ENCODE measurements at regions not wholly inside any gene's neighbourhood (a gene's known extent, or its start where the extent isn't known, plus 50 kb on each side); places are given as distances from the start of the nearest gene placed in this dataset.

GRCh38 chr1:234914606-234915290 lies 213.9 kb downstream of the TOMM20 start:
- POLR2A ChIA-PET (ENCODE audit: low non-redundant PET) = no interaction called here
- Histone ChIP-seq H3K27ac (ENCODE audit: low read depth, low read length, poor library complexity, severe bottlenecking) (no peak overlapping the region), H3K36me3 (ENCODE audit: insufficient read depth, low read length, poor library complexity, severe bottlenecking) (no peaks in the 10 kb centered on the region), H3K27me3 (replicated peaks; ENCODE audit: insufficient read depth, low read depth, low read length, poor library complexity) (no peaks in the 10 kb centered on the region), H3K4me3 (ENCODE audit: low read depth, low read length, poor library complexity, severe bottlenecking) (no peak overlapping the region), H3K4me1 (ENCODE audit: insufficient read depth, low read length, poor library complexity, severe bottlenecking) (peaks cover 10% of the 10 kb centered on the region), H3K9me3 (ENCODE audit: low read depth, low read length, poor library complexity, severe bottlenecking) (no peaks in the 10 kb centered on the region)
- BruUV-seq (replicated peaks) = no TSS peak
- no peak for DNase-seq (ENCODE audit: low spot score)
- TF ChIP-seq CTCF (conservative IDR thresholded peaks at IDR 0.05; ENCODE audit: low read depth, low read length) (no peak), EZH2 (IDR thresholded peaks at IDR 0.05; ENCODE audit: borderline replicate concordance, low read depth, low read length, poor library complexity, severe bottlenecking) (no peak)
- intact Hi-C loops (cut with micrococcal nuclease; ENCODE audit: unreplicated experiment) = no loop called here
- CTCF ChIA-PET = no interaction called here

GRCh38 chr1:234913771-234914170 lies 214.9 kb downstream of the TOMM20 start:
- Histone ChIP-seq H3K27ac (ENCODE audit: low read depth, low read length, poor library complexity, severe bottlenecking) (no peak overlapping the region), H3K27me3 (replicated peaks; ENCODE audit: insufficient read depth, low read depth, low read length, poor library complexity) (no peaks in the 10 kb centered on the region), H3K4me3 (ENCODE audit: low read depth, low read length, poor library complexity, severe bottlenecking) (no peak overlapping the region), H3K36me3 (ENCODE audit: insufficient read depth, low read length, poor library complexity, severe bottlenecking) (no peaks in the 10 kb centered on the region), H3K9me3 (ENCODE audit: low read depth, low read length, poor library complexity, severe bottlenecking) (no peaks in the 10 kb centered on the region), H3K4me1 (ENCODE audit: insufficient read depth, low read length, poor library complexity, severe bottlenecking) (peaks cover 13% of the 10 kb centered on the region)
- TF ChIP-seq EZH2 (IDR thresholded peaks at IDR 0.05; ENCODE audit: borderline replicate concordance, low read depth, low read length, poor library complexity, severe bottlenecking) (no peak), CTCF (conservative IDR thresholded peaks at IDR 0.05; ENCODE audit: low read depth, low read length) (no peak)
- BruUV-seq (replicated peaks) = no TSS peak
- intact Hi-C loops (cut with micrococcal nuclease; ENCODE audit: unreplicated experiment) = no loop called here
- ChIA-PET POLR2A (ENCODE audit: low non-redundant PET) (no interaction called here), CTCF (no interaction called here)
- no peak for DNase-seq (ENCODE audit: low spot score)

- intact Hi-C loops (cut with micrococcal nuclease; ENCODE audit: unreplicated experiment) = no loop called here
- no peaks in the 10 kb centered on the region for H3K9me3 ChIP-seq (ENCODE audit: low read depth, low read length, poor library complexity, severe bottlenecking)
- ChIA-PET POLR2A (ENCODE audit: low non-redundant PET) (no interaction called here), CTCF (no interaction called here)
- no peak for TF ChIP-seq EZH2 (IDR thresholded peaks at IDR 0.05; ENCODE audit: borderline replicate concordance, low read depth, low read length, poor library complexity, severe bottlenecking)
- TF ChIP-seq CTCF (conservative IDR thresholded peaks at IDR 0.05; ENCODE audit: low read depth, low read length) = no peak
- no peak overlapping the region for H3K27ac ChIP-seq (ENCODE audit: low read depth, low read length, poor library complexity, severe bottlenecking)
- H3K36me3 ChIP-seq (ENCODE audit: insufficient read depth, low read length, poor library complexity, severe bottlenecking) = no peaks in the 10 kb centered on the region
- H3K27me3 ChIP-seq (replicated peaks; ENCODE audit: insufficient read depth, low read depth, low read length, poor library complexity) = no peaks in the 10 kb centered on the region
- H3K4me1 ChIP-seq (ENCODE audit: insufficient read depth, low read length, poor library complexity, severe bottlenecking) = peaks cover 18% of the 10 kb centered on the region
- no peak for DNase-seq (ENCODE audit: low spot score)
- no TSS peak for BruUV-seq (replicated peaks)
- H3K4me3 ChIP-seq (ENCODE audit: low read depth, low read length, poor library complexity, severe bottlenecking) = no peak overlapping the region
Measured at GRCh38 chr1:234913278-234913649, 215.4 kb downstream of the TOMM20 start.
